Cardiac muscle cell (in vitro differentiated cells and primary cell): ENCODE measurements at regions not wholly inside any gene's neighbourhood (a gene's known extent, or its start where the extent isn't known, plus 50 kb on each side); places are given as distances from the start of the nearest gene placed in this dataset.

ENCODE experiments used
- DNase-seq, 2 donors: peaks; one replicate each; pipeline versions ENCODE4 v3.0.0 to v3.0.0-alpha.2; 2010 to 2017; ENCODE audit warnings: low read depth in 1 of 2, low spot score in 1 of 2
- H3K27ac ChIP-seq: fragments of 200-600 bp; sonication (generic); 2 replicates; pipeline ENCODE4 v1.5.1; 2016
- H3K27me3 ChIP-seq: fragments of 200-600 bp; sonication (generic); 2 replicates; pipeline ENCODE4 v1.6.0; 2016; ENCODE audit warnings: control low read depth
- H3K36me3 ChIP-seq: fragments of 200-600 bp; sonication (generic); 2 replicates; pipeline ENCODE4 v1.5.1; 2016; ENCODE audit warnings: control low read depth
- H3K4me1 ChIP-seq: fragments of 200-600 bp; sonication (generic); 2 replicates; pipeline ENCODE4 v1.8.1; 2017; ENCODE audit warnings: low read depth, mild to moderate bottlenecking, mixed run types
- H3K4me3 ChIP-seq: fragments of 200-600 bp; sonication (generic); 2 replicates; pipeline ENCODE4 v1.5.1; 2016; ENCODE audit warnings: mild to moderate bottlenecking
- H3K9me3 ChIP-seq: fragments of 200-600 bp; sonication (generic); 2 replicates; pipeline ENCODE4 v1.5.1; 2017; ENCODE audit warnings: low read depth, mild to moderate bottlenecking, control low read depth
- CTCF ChIP-seq: IDR thresholded peaks from 2 replicates; pipeline ENCODE4 v1.5.1; 2012; ENCODE audit warnings: low read depth, mild to moderate bottlenecking, low read length

DNA sequence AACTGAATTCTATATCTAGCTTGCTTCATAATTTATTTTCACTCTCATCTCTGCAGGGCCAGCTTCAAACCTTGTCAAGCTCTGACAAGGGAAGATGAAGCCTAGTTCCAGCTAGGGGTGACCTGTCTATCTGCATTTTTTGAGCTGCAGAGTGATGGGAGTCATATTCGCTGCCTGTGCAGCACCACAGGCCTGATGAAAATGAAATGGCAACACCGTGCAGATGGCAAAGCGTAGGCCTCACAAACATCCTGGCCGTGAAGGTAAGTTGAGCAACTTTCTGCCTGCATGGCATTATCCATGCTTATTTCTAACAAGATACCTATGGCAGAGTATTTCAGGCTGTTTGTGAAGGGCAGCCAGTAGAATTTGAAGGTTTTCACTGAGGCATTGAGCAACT is 86.4 kb upstream of the C1QTNF9B start:
- Histone ChIP-seq H3K36me3 (no peaks in the 10 kb centered on the region), H3K27me3 (no peaks in the 10 kb centered on the region), H3K4me3 (no peak overlapping the region), H3K9me3 (no peaks in the 10 kb centered on the region), H3K4me1 (no peaks in the 10 kb centered on the region), H3K27ac (no peak overlapping the region)
- no peak for DNase-seq
- TF ChIP-seq CTCF, result no peak

- no peaks in the 10 kb centered on the region for H3K4me1 ChIP-seq
- TF ChIP-seq CTCF, result no peak
- H3K27ac ChIP-seq, result no peak overlapping the region
- no peak overlapping the region for H3K4me3 ChIP-seq
- no peaks in the 10 kb centered on the region for H3K27me3 ChIP-seq
- no peaks in the 10 kb centered on the region for H3K36me3 ChIP-seq
- peak in 1 of 2 donors; percentile 39 for DNase-seq
- no peaks in the 10 kb centered on the region for H3K9me3 ChIP-seq
These were observed 87.2 kb upstream of the C1QTNF9B start for GRCh38 chr13:23984546-23984945.

- Histone ChIP-seq H3K4me1 (no peaks in the 10 kb centered on the region), H3K9me3 (no peaks in the 10 kb centered on the region), H3K36me3 (no peaks in the 10 kb centered on the region), H3K27ac (no peak overlapping the region), H3K4me3 (no peak overlapping the region), H3K27me3 (no peaks in the 10 kb centered on the region)
- DNase-seq, result no peak
- TF ChIP-seq CTCF, result no peak
These were observed 87.8 kb upstream of the C1QTNF9B start for GRCh38 chr13:23985060-23985459.

DNA sequence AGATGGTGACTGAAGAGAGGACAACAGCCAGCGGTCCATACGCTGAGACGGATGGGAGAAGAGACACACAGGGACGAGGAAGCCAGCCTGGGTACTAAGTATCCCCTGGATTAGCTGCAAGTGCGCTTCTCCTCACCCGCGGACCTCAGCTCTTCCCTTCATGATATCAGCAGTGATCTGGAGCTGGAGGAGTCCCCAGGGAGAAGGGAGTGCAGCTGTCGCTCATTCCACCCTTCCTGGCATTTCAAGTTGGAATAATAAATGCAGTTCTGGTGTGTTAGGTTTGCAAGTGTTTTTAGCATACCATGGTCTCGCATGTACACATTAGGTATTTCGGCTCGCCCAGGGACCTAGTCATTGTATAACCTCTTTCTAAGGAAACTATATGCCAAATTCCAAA is 88.5 kb upstream of the C1QTNF9B start:
- H3K27me3 ChIP-seq, result no peaks in the 10 kb centered on the region
- TF ChIP-seq CTCF, result no peak
- DNase-seq, result no peak
- H3K27ac ChIP-seq, result no peak overlapping the region
- no peaks in the 10 kb centered on the region for H3K36me3 ChIP-seq
- H3K9me3 ChIP-seq, result no peaks in the 10 kb centered on the region
- H3K4me3 ChIP-seq, result no peak overlapping the region
- no peaks in the 10 kb centered on the region for H3K4me1 ChIP-seq

- H3K27me3 ChIP-seq, result no peaks in the 10 kb centered on the region
- no peak for TF ChIP-seq CTCF
- H3K27ac ChIP-seq, result no peak overlapping the region
- H3K36me3 ChIP-seq, result no peaks in the 10 kb centered on the region
- DNase-seq, result peak in 1 of 2 donors; percentile 99
- H3K9me3 ChIP-seq, result no peaks in the 10 kb centered on the region
- H3K4me1 ChIP-seq, result no peaks in the 10 kb centered on the region
- no peak overlapping the region for H3K4me3 ChIP-seq
These were observed 89.3 kb upstream of the C1QTNF9B start for GRCh38 chr13:23986619-23987018.

DNA sequence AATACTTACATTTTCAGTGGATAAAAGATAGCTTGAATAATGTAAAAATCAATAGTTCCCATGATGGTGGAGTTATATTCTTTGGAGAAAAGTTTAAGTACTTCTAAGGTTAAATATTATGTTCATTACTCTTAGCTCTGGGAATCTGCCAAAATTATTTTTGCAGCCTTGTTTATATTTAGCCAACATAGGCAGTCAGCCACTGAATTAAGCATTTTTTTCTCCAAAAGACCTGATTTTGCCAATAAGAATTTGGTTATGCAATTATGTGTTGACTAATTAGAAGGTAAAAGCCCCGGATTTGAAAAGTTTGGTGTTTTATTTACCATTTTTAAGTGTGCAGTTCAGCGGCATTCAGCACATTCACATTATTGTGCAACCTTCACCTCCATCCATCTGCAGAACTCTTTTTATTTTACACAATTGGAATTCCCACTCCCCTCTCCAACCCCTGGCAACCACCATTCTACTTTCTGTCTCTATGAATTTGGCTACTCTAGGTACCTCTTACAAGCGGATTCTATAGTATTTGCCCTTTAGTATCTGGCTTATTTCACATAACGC is 90.1 kb upstream of the C1QTNF9B start:
- Histone ChIP-seq H3K36me3 (no peaks in the 10 kb centered on the region), H3K4me3 (no peak overlapping the region), H3K27me3 (no peaks in the 10 kb centered on the region), H3K9me3 (no peaks in the 10 kb centered on the region), H3K4me1 (no peaks in the 10 kb centered on the region), H3K27ac (no peak overlapping the region)
- DNase-seq, result peak in 1 of 2 donors; percentile 68
- TF ChIP-seq CTCF, result no peak
